Endodermal cell (in vitro differentiated cells): ENCODE measurements at regions not wholly inside any gene's neighbourhood (a gene's known extent, or its start where the extent isn't known, plus 50 kb on each side); places are given as distances from the start of the nearest gene placed in this dataset.

Experiments
- DNase-seq: peaks from one replicate; pipeline ENCODE4 v3.0.0-alpha.2; 2017
- H3K27ac ChIP-seq: 2 replicates; pipeline ENCODE4 v1.5.1; 2013; ENCODE audit warnings: mild to moderate bottlenecking, low read depth, low read length, moderate library complexity
- H3K27me3 ChIP-seq: 2 replicates; pipeline ENCODE4 v1.6.1; 2013; ENCODE audit warnings: mild to moderate bottlenecking, low read length, moderate library complexity; ENCODE audit not compliant: insufficient read depth, control insufficient read depth, poor library complexity, severe bottlenecking
- H3K36me3 ChIP-seq: 2 replicates; pipeline ENCODE4 v1.7.0; 2013; ENCODE audit warnings: mild to moderate bottlenecking, low read length, moderate library complexity; ENCODE audit not compliant: control insufficient read depth, insufficient read depth
- H3K4me1 ChIP-seq: one replicate; pipeline ENCODE4 v1.7.0; 2013; ENCODE audit warnings: low read length; ENCODE audit not compliant: control insufficient read depth, insufficient read depth
- H3K4me3 ChIP-seq: 2 replicates; pipeline ENCODE4 v1.5.1; 2013; ENCODE audit warnings: mild to moderate bottlenecking, low read length, moderate library complexity
- H3K9ac ChIP-seq: 2 replicates; pipeline ENCODE4 v1.6.1; 2013; ENCODE audit warnings: mild to moderate bottlenecking, low read length, moderate library complexity; ENCODE audit not compliant: poor library complexity, severe bottlenecking; ENCODE audit errors: extremely low read depth
- H3K9me3 ChIP-seq: 2 replicates; pipeline ENCODE4 v1.6.1; 2013; ENCODE audit warnings: mild to moderate bottlenecking, low read length, moderate library complexity; ENCODE audit not compliant: control insufficient read depth
- H3K27ac Mint-ChIP-seq: 2 replicates; pipeline ENCODE4 v1.8.0; 2020; ENCODE audit warnings: mixed read lengths
- H3K27me3 Mint-ChIP-seq: 2 replicates; pipeline ENCODE4 v1.8.0; 2021; ENCODE audit warnings: mild to moderate bottlenecking, mixed read lengths; ENCODE audit not compliant: insufficient read depth
- H3K36me3 Mint-ChIP-seq: 2 replicates; pipeline ENCODE4 v1.8.0; 2020; ENCODE audit warnings: low read depth, mixed read lengths
- H3K4me1 Mint-ChIP-seq: 2 replicates; pipeline ENCODE4 v1.8.0; 2020; ENCODE audit warnings: mixed read lengths
- H3K4me3 Mint-ChIP-seq: 2 replicates; pipeline ENCODE4 v1.8.0; 2020; ENCODE audit warnings: mild to moderate bottlenecking, moderate library complexity, mixed read lengths
- H3K9me3 Mint-ChIP-seq: 2 replicates; pipeline ENCODE4 v1.8.0; 2020; ENCODE audit warnings: mild to moderate bottlenecking, mixed read lengths
- CTCF ChIP-seq: fragments of 200-600 bp; sonication (generic); conservative IDR thresholded peaks from 2 replicates; pipeline ENCODE4 v1.5.0; 2021; ENCODE audit warnings: antibody characterized with exemption, mild to moderate bottlenecking
- WGBS, 2 experiments: methylation state at CpG; one replicate each; pipeline versions ENCODE4 v1.1.5 to v1.1.7; 2013; ENCODE audit warnings: missing lambda C conversion rate in 2 of 2, mixed read lengths in 1 of 2; ENCODE audit not compliant: insufficient coverage in 1 of 2, insufficient read length in 1 of 2; 5-methylcytosine and 5-hydroxymethylcytosine counted together

GRCh38 chr7:114243646-114244045, 171.0 kb upstream of the FOXP2 start:
- Mint-ChIP-seq H3K4me3 (no peak overlapping the region), H3K9me3 (no peaks in the 10 kb centered on the region)

GRCh38 chr7:114242992-114243507, 171.6 kb upstream of the FOXP2 start:
- H3K4me1 ChIP-seq: no peaks in the 10 kb centered on the region
- no peaks in the 10 kb centered on the region for H3K27me3 ChIP-seq
- Mint-ChIP-seq H3K4me1 (peaks cover 7% of the 10 kb centered on the region), H3K27ac (peak overlapping the region; percentile 16), H3K36me3 (no peaks in the 10 kb centered on the region), H3K27me3 (no peaks in the 10 kb centered on the region), H3K9me3 (no peaks in the 10 kb centered on the region), H3K4me3 (no peak overlapping the region)
- no peaks in the 10 kb centered on the region for H3K9me3 ChIP-seq
- H3K27ac ChIP-seq: no peak overlapping the region
- H3K9ac ChIP-seq: no peak overlapping the region
- no peak for DNase-seq
- no peaks in the 10 kb centered on the region for H3K36me3 ChIP-seq
- WGBS, 2 experiments: 95% methylated on average over 1 of the region's 2 CpGs; no CpG with 5 or more reads in 1 of the 2 experiments
- no peak for TF ChIP-seq CTCF
- H3K4me3 ChIP-seq: no peak overlapping the region

More at GRCh38 chr7:114243646-114244045, 171.0 kb upstream of the FOXP2 start:
- Histone ChIP-seq H3K36me3 (no peaks in the 10 kb centered on the region), H3K27me3 (no peaks in the 10 kb centered on the region), H3K9ac (no peak overlapping the region), H3K9me3 (no peaks in the 10 kb centered on the region), H3K27ac (no peak overlapping the region), H3K4me3 (no peak overlapping the region), H3K4me1 (no peaks in the 10 kb centered on the region)
- DNase-seq: no peak
- Mint-ChIP-seq H3K27ac (no peak overlapping the region), H3K27me3 (no peaks in the 10 kb centered on the region), H3K36me3 (no peaks in the 10 kb centered on the region), H3K4me1 (peaks cover 7% of the 10 kb centered on the region)
- WGBS, 2 experiments: 100% methylated on average over 1 to 3 of the region's 3 CpGs
- TF ChIP-seq CTCF: no peak

DNA sequence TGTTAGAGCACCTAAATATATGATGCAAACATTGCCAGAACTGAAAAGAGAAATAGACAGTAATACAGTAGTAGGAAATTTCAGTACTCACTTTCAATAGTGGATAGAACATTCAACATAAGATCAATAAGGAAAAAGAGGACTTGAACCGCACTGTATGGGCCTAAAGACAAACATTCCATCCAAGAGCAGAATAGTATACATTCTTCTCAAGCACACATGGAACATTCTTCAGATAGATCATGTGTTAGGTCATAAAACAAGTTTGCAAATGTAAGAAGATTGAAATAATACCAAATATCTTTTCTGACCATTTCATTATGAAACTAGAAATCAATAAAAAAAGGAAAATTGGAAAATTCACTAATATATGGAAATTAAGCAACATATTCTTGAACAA, 185.4 kb upstream of the FOXP2 start:
- H3K9me3 Mint-ChIP-seq: no peaks in the 10 kb centered on the region
- no peak overlapping the region for H3K4me3 Mint-ChIP-seq
- H3K4me1 Mint-ChIP-seq: no peaks in the 10 kb centered on the region
- no peak overlapping the region for H3K27ac ChIP-seq
- 100% methylated on average over 1 of the region's 1 CpG; no CpG with 5 or more reads in 1 of the 2 experiments for WGBS, 2 experiments
- no peaks in the 10 kb centered on the region for H3K36me3 Mint-ChIP-seq
- DNase-seq: no peak
- H3K36me3 ChIP-seq: no peaks in the 10 kb centered on the region
- H3K9me3 ChIP-seq: no peaks in the 10 kb centered on the region
- H3K27me3 ChIP-seq: no peaks in the 10 kb centered on the region
- no peak for TF ChIP-seq CTCF
- no peak overlapping the region for H3K9ac ChIP-seq
- no peak overlapping the region for H3K27ac Mint-ChIP-seq
- no peak overlapping the region for H3K4me3 ChIP-seq
- H3K27me3 Mint-ChIP-seq: no peaks in the 10 kb centered on the region
- H3K4me1 ChIP-seq: no peaks in the 10 kb centered on the region
